ENCODE measurements at regions not wholly inside any gene's neighbourhood (a gene's known extent, or its start where the extent isn't known, plus 50 kb on each side); places are given as distances from the start of the nearest gene placed in this dataset.

- no peak for ATAC-seq
- no peak for DNase-seq
- Mint-ChIP-seq H3K4me3 (no peak overlapping the region), H3K9me3 (no peaks in the 10 kb centered on the region), H3K27ac (no peak overlapping the region), H3K4me1 (no peaks in the 10 kb centered on the region), H3K27me3 (no peaks in the 10 kb centered on the region)
These were observed 101.6 kb upstream of the SOX4 start for GRCh38 chr6:21491955-21492354.

DNA sequence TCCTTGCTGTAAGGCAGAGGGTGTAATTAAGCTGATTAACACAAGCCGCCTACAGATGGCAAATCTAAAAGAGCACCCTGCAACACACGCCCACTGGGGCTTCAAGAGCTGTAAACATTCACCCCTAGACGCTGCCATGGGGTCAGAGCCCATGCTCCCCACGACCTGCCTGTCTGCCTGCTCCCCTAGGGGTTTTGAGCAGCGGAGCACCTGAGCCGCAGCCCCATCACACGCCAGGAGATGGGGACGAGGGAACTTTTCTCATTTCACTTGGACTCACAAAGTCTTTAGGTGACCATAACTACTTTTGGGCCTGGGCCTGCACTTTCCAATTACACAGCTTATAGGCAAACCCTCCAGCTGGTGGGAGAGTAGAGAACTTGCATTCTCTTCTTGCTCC lies 99.0 kb upstream of the SOX4 start:
- no peak for ATAC-seq
- Mint-ChIP-seq H3K4me1 (no peaks in the 10 kb centered on the region), H3K4me3 (no peak overlapping the region), H3K27ac (no peak overlapping the region), H3K9me3 (no peaks in the 10 kb centered on the region), H3K27me3 (no peaks in the 10 kb centered on the region)
- DNase-seq: no peak

GRCh38 chr6:21496196-21496595 lies 97.4 kb upstream of the SOX4 start:
- DNase-seq (no peak), ATAC-seq (no peak)
- H3K27ac Mint-ChIP-seq: peak overlapping the region in 1 of 2 donors; percentile 68
- no peaks in the 10 kb centered on the region for H3K4me1 Mint-ChIP-seq
- no peaks in the 10 kb centered on the region for H3K9me3 Mint-ChIP-seq
- no peaks in the 10 kb centered on the region for H3K27me3 Mint-ChIP-seq
- H3K4me3 Mint-ChIP-seq: no peak overlapping the region

DNA sequence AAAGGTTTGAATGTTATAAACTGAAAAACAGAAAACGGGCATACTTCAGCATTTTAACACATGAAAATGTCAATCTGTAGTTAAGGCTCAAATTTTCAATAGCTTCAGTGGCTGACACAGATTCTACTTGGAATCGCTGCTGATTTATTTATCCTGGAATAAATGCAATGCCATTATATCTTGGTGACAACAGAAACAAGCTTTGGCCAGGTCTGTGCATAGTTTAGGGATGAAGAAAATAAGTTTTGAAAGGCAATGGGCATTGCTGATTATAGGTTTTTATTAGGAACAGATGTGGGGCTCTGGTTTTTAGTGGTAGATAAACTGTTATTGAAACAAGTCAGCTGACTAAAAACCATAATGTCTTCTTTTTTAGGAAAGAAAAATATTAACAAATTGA lies 96.8 kb upstream of the SOX4 start:
- no peaks in the 10 kb centered on the region for H3K27me3 Mint-ChIP-seq
- H3K27ac Mint-ChIP-seq: no peak overlapping the region
- H3K4me1 Mint-ChIP-seq: no peaks in the 10 kb centered on the region
- no peak for ATAC-seq
- H3K9me3 Mint-ChIP-seq: no peaks in the 10 kb centered on the region
- DNase-seq: no peak
- H3K4me3 Mint-ChIP-seq: no peak overlapping the region

DNA sequence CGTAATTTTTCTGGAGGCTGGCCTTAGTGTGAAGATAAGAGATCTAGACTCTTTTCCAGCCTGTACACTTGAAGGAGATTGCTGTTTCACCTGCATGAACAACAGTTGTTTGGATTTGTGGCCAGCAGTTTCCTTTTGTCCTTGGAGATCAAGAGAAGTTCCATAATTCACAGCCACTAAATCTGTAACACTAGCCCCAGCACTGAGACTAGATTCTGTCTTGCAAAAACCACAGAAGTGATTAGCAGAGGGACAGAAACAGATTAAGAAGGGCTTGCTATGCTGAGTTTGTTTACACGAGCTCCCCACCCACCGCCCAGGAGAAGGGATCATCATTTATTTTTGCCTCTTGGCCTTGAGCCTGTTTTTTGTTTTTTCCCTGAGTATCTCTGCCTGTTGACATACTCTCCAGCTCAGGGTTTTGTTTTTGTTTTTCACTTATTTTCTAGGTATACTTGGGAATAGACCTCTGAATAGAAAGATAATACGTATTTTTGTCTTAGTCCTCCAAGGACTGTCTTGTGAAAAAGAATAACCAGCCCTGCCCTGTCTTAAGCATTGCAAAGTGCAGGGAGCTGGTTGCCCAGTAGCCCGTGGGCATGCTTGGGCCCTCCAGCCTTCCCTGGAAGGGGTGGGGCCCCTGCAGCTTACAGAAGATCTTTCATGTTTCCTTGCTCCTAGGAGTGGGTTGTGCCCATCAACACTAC lies 93.1 kb upstream of the SOX4 start:
- no peaks in the 10 kb centered on the region for H3K4me1 Mint-ChIP-seq
- no peaks in the 10 kb centered on the region for H3K27me3 Mint-ChIP-seq
- peak overlapping the region in 1 of 2 donors; percentile 66 for H3K27ac Mint-ChIP-seq
- no peaks in the 10 kb centered on the region for H3K9me3 Mint-ChIP-seq
- no peak overlapping the region for H3K4me3 Mint-ChIP-seq
- no peak for ATAC-seq
- DNase-seq: no peak

- DNase-seq (no peak), ATAC-seq (no peak)
- Mint-ChIP-seq H3K9me3 (no peaks in the 10 kb centered on the region), H3K4me1 (no peaks in the 10 kb centered on the region), H3K27ac (no peak overlapping the region), H3K27me3 (no peaks in the 10 kb centered on the region), H3K4me3 (no peak overlapping the region)
These were observed 92.6 kb upstream of the SOX4 start for GRCh38 chr6:21501021-21501354.

DNA sequence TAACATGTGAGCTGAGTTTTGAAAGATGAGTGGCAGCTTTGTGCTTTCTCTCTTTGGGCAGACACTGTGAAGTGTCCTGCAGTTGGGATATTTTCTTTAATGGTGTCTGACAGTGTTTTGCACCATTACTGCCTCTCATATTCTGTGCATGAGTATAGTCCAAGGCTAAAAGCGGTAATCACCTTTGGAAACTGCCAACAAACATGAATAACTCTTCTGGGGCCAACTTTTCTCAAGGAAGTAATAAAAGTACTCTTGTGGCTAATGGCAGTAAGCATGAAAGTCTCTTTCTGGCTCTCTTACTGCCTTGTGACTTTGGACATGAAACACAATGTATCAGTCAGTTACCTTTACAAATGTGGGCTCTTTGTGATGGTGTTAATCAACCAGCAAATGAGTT lies 91.7 kb upstream of the SOX4 start:
- Mint-ChIP-seq H3K27ac (no peak overlapping the region), H3K4me3 (no peak overlapping the region), H3K9me3 (no peaks in the 10 kb centered on the region), H3K4me1 (no peaks in the 10 kb centered on the region), H3K27me3 (no peaks in the 10 kb centered on the region)
- no peak for ATAC-seq
- no peak for DNase-seq

DNA sequence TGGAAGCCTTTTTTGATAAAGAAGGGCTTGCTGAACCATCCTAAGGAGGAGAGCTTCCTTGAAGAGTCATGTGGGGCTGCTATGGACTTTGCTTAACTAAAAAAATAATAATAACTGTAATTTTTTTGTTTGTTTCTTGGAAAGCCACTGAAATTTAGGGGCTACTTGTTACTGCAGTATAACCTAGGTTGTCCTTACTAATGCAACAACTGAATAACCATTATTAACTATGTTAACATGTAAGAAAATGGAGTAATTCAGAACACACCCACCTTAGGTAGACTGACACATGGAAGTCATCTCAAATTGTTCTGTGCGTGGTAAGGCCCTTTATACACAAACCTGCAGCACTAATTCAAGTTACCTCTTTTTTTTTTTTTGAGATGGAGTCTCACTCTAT lies 90.9 kb upstream of the SOX4 start:
- H3K27ac Mint-ChIP-seq: no peak overlapping the region
- H3K4me1 Mint-ChIP-seq: no peaks in the 10 kb centered on the region
- H3K27me3 Mint-ChIP-seq: no peaks in the 10 kb centered on the region
- DNase-seq (no peak), ATAC-seq (no peak)
- H3K9me3 Mint-ChIP-seq: no peaks in the 10 kb centered on the region
- no peak overlapping the region for H3K4me3 Mint-ChIP-seq

- DNase-seq: no peak
- Mint-ChIP-seq H3K4me3 (no peak overlapping the region), H3K27me3 (no peaks in the 10 kb centered on the region), H3K9me3 (no peaks in the 10 kb centered on the region), H3K4me1 (no peaks in the 10 kb centered on the region), H3K27ac (no peak overlapping the region)
- no peak for ATAC-seq
These were observed 88.8 kb upstream of the SOX4 start for GRCh38 chr6:21504790-21505189.

DNA sequence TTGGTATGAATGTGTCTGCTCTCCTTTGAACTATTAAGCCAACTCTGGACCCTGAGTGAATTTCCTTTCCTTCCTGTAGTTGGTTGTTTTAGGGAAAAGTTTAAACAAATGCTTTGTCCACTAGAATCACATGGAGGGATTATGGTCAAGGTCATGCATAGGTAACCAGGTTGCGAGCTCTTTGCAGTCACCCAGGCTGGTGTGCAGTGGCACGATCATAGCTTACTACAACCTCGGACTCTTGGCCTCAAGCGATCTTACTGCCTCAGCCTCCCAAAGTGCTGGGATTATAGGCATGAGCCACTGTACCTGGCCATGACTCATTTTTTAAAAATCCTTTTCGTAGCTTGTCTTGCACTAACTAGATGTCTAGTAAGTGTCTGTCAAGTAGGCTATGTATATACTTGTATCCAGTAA lies 88.0 kb upstream of the SOX4 start:
- Mint-ChIP-seq H3K9me3 (no peaks in the 10 kb centered on the region), H3K4me1 (no peaks in the 10 kb centered on the region), H3K4me3 (no peak overlapping the region), H3K27ac (no peak overlapping the region), H3K27me3 (no peaks in the 10 kb centered on the region)
- DNase-seq: no peak
- no peak for ATAC-seq

DNA sequence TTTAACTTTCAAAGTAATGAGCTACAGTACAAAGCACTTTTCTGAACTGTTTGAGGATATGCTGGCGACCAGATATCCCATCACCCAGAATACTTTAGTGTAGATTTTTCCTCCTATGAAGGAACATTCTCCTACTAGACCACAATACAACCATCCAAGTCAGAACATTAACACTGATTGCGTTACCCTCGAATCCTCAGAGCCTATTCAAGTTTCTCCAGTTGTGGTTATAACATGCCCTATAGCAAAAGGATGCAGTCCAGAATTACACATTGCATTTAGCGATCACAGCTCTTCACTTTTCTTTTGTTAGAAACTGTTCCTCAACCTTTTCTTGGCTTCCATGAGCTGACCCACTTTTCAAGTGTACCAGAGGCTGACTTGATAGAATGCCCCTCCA lies 87.4 kb upstream of the SOX4 start:
- Mint-ChIP-seq H3K27ac (no peak overlapping the region), H3K9me3 (no peaks in the 10 kb centered on the region), H3K27me3 (no peaks in the 10 kb centered on the region), H3K4me3 (no peak overlapping the region), H3K4me1 (no peaks in the 10 kb centered on the region)
- ATAC-seq: no peak
- DNase-seq: no peak

- no peak for ATAC-seq
- Mint-ChIP-seq H3K27me3 (no peaks in the 10 kb centered on the region), H3K4me3 (no peak overlapping the region), H3K4me1 (no peaks in the 10 kb centered on the region), H3K27ac (no peak overlapping the region), H3K9me3 (no peaks in the 10 kb centered on the region)
- no peak for DNase-seq
These were observed 85.7 kb upstream of the SOX4 start for GRCh38 chr6:21507811-21508210.

DNA sequence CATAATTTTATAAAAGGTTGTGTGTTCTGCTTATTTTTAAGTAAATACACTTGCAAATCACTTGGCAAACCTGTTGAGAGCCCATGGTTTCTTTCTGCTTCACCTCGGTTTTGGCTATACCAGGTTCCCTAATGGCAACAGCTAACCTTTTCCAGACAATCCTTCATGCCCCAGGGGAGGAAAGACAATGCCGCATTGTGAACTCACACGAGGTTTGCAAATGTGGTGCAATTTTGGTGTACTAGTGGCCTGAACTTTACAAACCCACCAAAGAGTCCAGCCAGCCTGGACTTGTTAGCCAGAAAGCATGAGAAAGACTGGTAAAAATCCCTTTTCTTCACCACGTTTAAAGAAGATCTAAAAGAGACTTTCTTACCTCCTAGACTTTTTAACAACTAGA lies 84.8 kb upstream of the SOX4 start:
- no peak overlapping the region for H3K27ac Mint-ChIP-seq
- no peak for DNase-seq

GRCh38 chr6:21511891-21512550 lies 81.5 kb upstream of the SOX4 start:
- Mint-ChIP-seq H3K27ac (no peak overlapping the region), H3K4me1 (no peaks in the 10 kb centered on the region), H3K4me3 (no peak overlapping the region), H3K9me3 (no peaks in the 10 kb centered on the region), H3K27me3 (no peaks in the 10 kb centered on the region)
- no peak for DNase-seq
- ATAC-seq: no peak

More for the DNA sequence above, 84.8 kb upstream of the SOX4 start:
- Mint-ChIP-seq H3K9me3 (no peaks in the 10 kb centered on the region), H3K4me3 (no peak overlapping the region), H3K27me3 (no peaks in the 10 kb centered on the region), H3K4me1 (no peaks in the 10 kb centered on the region)
- no peak for ATAC-seq

GRCh38 chr6:21514288-21514687 lies 79.3 kb upstream of the SOX4 start:
- DNase-seq: no peak
- Mint-ChIP-seq H3K27ac (peak overlapping the region in 1 of 2 donors; percentile 27), H3K4me3 (no peak overlapping the region), H3K27me3 (peaks cover 8% of the 10 kb centered on the region), H3K9me3 (no peaks in the 10 kb centered on the region), H3K4me1 (no peaks in the 10 kb centered on the region)
- ATAC-seq: no peak

DNA sequence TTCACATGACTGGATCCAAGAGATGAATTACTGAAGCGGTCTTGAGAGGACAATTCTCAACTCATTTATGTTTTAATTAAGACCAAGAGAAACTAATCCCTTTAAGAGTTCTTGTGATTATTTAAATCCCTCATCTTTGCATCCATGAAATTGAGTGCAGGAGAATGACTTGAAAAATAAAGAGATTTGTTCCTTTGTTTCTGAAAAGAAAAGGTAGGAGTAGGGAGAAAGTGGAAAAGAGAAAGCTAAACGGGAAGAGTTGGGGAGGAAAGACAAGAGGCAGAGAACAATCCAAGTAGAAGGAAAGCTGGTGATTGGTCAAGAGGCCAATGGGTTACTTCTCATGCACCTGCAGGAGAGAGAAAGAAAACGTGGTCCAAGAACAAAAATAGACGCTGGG lies 75.2 kb upstream of the SOX4 start:
- H3K27me3 Mint-ChIP-seq: peaks cover 8% of the 10 kb centered on the region
- no peaks in the 10 kb centered on the region for H3K9me3 Mint-ChIP-seq
- DNase-seq (no peak), ATAC-seq (no peak)
- H3K27ac Mint-ChIP-seq: no peak overlapping the region
- no peak overlapping the region for H3K4me3 Mint-ChIP-seq
- no peaks in the 10 kb centered on the region for H3K4me1 Mint-ChIP-seq

- Mint-ChIP-seq H3K27me3 (peaks cover 8% of the 10 kb centered on the region), H3K4me1 (no peaks in the 10 kb centered on the region), H3K4me3 (no peak overlapping the region), H3K27ac (no peak overlapping the region), H3K9me3 (no peaks in the 10 kb centered on the region)
- ATAC-seq (no peak), DNase-seq (no peak)
These were observed 73.9 kb upstream of the SOX4 start for GRCh38 chr6:21519642-21520041.
